HepG2 (cell line): ENCODE measurements at regions not wholly inside any gene's neighbourhood (a gene's known extent, or its start where the extent isn't known, plus 50 kb on each side); places are given as distances from the start of the nearest gene placed in this dataset.

Source experiments
- ATAC-seq: fragments of 200-7000 bp; cut with Tn5 transposase; 3 replicates; pipeline ENCODE4 v1.9.1; 2020; ENCODE audit warnings: mild to moderate bottlenecking, moderate library complexity
- BruUV-seq: library from RNA; stranded (reverse); fragments of 400-500 nt; replicated peaks from 2 replicates; lab custom pipeline; 2021; lab: Mats Ljungman, UMichigan
- CTCF ChIA-PET: fragments of 300-600 bp; formaldehyde crosslinking; extraction: SDS; loops from one replicate; lab custom pipeline; 2021; ENCODE audit warnings: low total read pairs, inconsistent platforms, low intra/inter-chr PET ratio; lab: Yijun Ruan, JAX
- POLR2A ChIA-PET: fragments of 350-600 bp; sonication (Branson Sonifier 250); formaldehyde crosslinking; loops from one replicate; lab custom pipeline; 2020; ENCODE audit warnings: antibody characterized with exemption, inconsistent platforms; lab: Yijun Ruan, JAX
- DNase-seq: peaks from one replicate; pipeline ENCODE4 v3.0.0-alpha.2; 2015; ENCODE audit warnings: low spot score
- FAIRE-seq: peaks from 3 replicates; lab custom pipeline; 2011; peaks lifted over from hg19 to GRCh38; lab: Jason Lieb, UNC
- H2AFZ ChIP-seq: one replicate; pipeline ENCODE4 v1.6.1; 2011; ENCODE audit warnings: low read length, inconsistent platforms
- H3K27ac ChIP-seq: fragments of 300-600 bp; 3 replicates; pipeline ENCODE4 v1.8.0; 2011; ENCODE audit warnings: mixed run types, mild to moderate bottlenecking, mixed read lengths, low read length, inconsistent platforms; ENCODE audit not compliant: insufficient read depth; ENCODE audit errors: extremely low read length
- H3K27me3 ChIP-seq, 2 experiments: fragments of 200-600 bp in 1 of 2; 2 replicates in 1 of 2; 3 replicates in 1 of 2; pipeline versions ENCODE4 v1.6.0 to v1.8.0; 2011; ENCODE audit warnings: low read length in 2 of 2, mild to moderate bottlenecking in 2 of 2, moderate library complexity in 2 of 2, inconsistent platforms in 1 of 2; ENCODE audit not compliant: insufficient read depth in 2 of 2, control insufficient read depth in 1 of 2
- H3K36me3 ChIP-seq, 2 experiments: fragments of 200-600 bp in 1 of 2; replicated peaks in 1 of 2; 2 replicates in 1 of 2; 3 replicates in 1 of 2; pipeline versions ENCODE4 v1.5.1 to v1.8.0; 2011; ENCODE audit warnings: low read length in 2 of 2, inconsistent platforms in 1 of 2; ENCODE audit not compliant: insufficient read depth in 2 of 2, control insufficient read depth in 1 of 2
- H3K4me1 ChIP-seq: 2 replicates; pipeline ENCODE4 v1.5.1; 2012; ENCODE audit warnings: low read length, inconsistent platforms; ENCODE audit not compliant: insufficient read depth
- H3K4me2 ChIP-seq: 2 replicates; pipeline ENCODE4 v1.6.0; 2011; ENCODE audit warnings: low read depth, low read length, inconsistent platforms
- H3K4me3 ChIP-seq, 3 experiments: fragments of 200-600 bp in 1 of 3; sonication (generic), shearing (Covaris generic) in 1 of 3; replicated peaks in 1 of 3; 2 replicates each; pipeline ENCODE4 v1.5.1; 2011 to 2016; ENCODE audit warnings: low read length in 3 of 3, inconsistent platforms in 2 of 3, low read depth in 2 of 3, mild to moderate bottlenecking in 2 of 3, control low read depth in 1 of 3, mixed read lengths in 1 of 3; ENCODE audit not compliant: insufficient read depth in 1 of 3
- H3K79me2 ChIP-seq: one replicate; pipeline ENCODE4 v1.6.1; 2011; ENCODE audit warnings: low read length, inconsistent platforms; ENCODE audit not compliant: insufficient read depth
- H3K9ac ChIP-seq: 2 replicates; pipeline ENCODE4 v1.6.0; 2011; ENCODE audit warnings: mild to moderate bottlenecking, low read depth, low read length, inconsistent platforms; ENCODE audit not compliant: insufficient read depth
- H3K9me3 ChIP-seq: 2 replicates; pipeline ENCODE4 v1.5.1; 2012; ENCODE audit warnings: mild to moderate bottlenecking, low read length
- H4K20me1 ChIP-seq: 2 replicates; pipeline ENCODE4 v1.6.0; 2011; ENCODE audit warnings: inconsistent platforms, mild to moderate bottlenecking, low read length, moderate library complexity; ENCODE audit not compliant: insufficient read depth
- FOXO1 ChIP-seq: sonication (generic); formaldehyde crosslinking; IDR thresholded peaks from 2 replicates; pipeline ENCODE4 v1.4.0; 2020; ENCODE audit warnings: missing genetic modification reagents
- HOXA9 ChIP-seq: sonication (generic); formaldehyde crosslinking; IDR thresholded peaks from 2 replicates; pipeline ENCODE4 v1.8.1; 2022; ENCODE audit warnings: missing genetic modification reagents, mild to moderate bottlenecking, moderate library complexity, borderline replicate concordance
- MAFF ChIP-seq: IDR thresholded peaks from 2 replicates; pipeline ENCODE4 v1.6.1; 2011; ENCODE audit warnings: low read depth, low read length, improper control_type of control experiment
- MAFK ChIP-seq, 2 experiments: IDR thresholded peaks in 1 of 2; conservative IDR thresholded peaks in 1 of 2; 2 replicates each; pipeline ENCODE4 v1.6.1; 2011; ENCODE audit warnings: improper control_type of control experiment in 2 of 2, low read length in 2 of 2
- SALL2 ChIP-seq: sonication (generic); formaldehyde crosslinking; IDR thresholded peaks from 2 replicates; pipeline ENCODE4 v1.8.1; 2023; ENCODE audit warnings: mild to moderate bottlenecking, missing genetic modification reagents, inconsistent platforms
- SMAD3 ChIP-seq: sonication (generic); formaldehyde crosslinking; IDR thresholded peaks from 2 replicates; pipeline ENCODE4 v1.4.0; 2020; ENCODE audit warnings: missing genetic modification reagents
- ZNF160 ChIP-seq: sonication (generic); formaldehyde crosslinking; IDR thresholded peaks from 2 replicates; pipeline ENCODE4 v1.8.0; 2022; ENCODE audit warnings: mild to moderate bottlenecking, inconsistent platforms, missing genetic modification reagents
- ZNF557 ChIP-seq: sonication (generic); formaldehyde crosslinking; IDR thresholded peaks from 2 replicates; pipeline ENCODE4 v1.4.0; 2020; ENCODE audit warnings: missing genetic modification reagents
- ZNF777 ChIP-seq: sonication (generic); formaldehyde crosslinking; IDR thresholded peaks from 2 replicates; pipeline ENCODE4 v1.4.0; 2020; ENCODE audit warnings: missing genetic modification reagents
- WGBS: methylation state at CpG from one replicate; pipeline ENCODE4 v1.1.6; 2017; ENCODE audit warnings: low lambda C conversion rate; 5-methylcytosine and 5-hydroxymethylcytosine counted together
- in situ Hi-C: cut with HindIII; loops from 2 replicates; pipeline ENCODE4 v1.10.0; 2017; ENCODE audit warnings: low pct_unique_long_range_greater_than_20kb; ENCODE audit not compliant: extremely low pct_ligation_motif_present
- intact Hi-C: fragments of 100-400 bp; cut with micrococcal nuclease; formaldehyde crosslinking; loops from one replicate; pipeline ENCODE4 v1.10.0; 2022; ENCODE audit not compliant: unreplicated experiment
- TF ChIP-seq, protein P1 (sequence below): sonication (generic); formaldehyde crosslinking; IDR thresholded peaks from 2 replicates; pipeline ENCODE4 v1.8.1; 2023; ENCODE audit warnings: missing genetic modification reagents, inconsistent platforms, borderline replicate concordance
- TF ChIP-seq, protein P2 (sequence below): sonication (generic); formaldehyde crosslinking; IDR thresholded peaks from 2 replicates; pipeline ENCODE4 v1.9.0; 2021; ENCODE audit warnings: mild to moderate bottlenecking, missing genetic modification reagents

DNA sequence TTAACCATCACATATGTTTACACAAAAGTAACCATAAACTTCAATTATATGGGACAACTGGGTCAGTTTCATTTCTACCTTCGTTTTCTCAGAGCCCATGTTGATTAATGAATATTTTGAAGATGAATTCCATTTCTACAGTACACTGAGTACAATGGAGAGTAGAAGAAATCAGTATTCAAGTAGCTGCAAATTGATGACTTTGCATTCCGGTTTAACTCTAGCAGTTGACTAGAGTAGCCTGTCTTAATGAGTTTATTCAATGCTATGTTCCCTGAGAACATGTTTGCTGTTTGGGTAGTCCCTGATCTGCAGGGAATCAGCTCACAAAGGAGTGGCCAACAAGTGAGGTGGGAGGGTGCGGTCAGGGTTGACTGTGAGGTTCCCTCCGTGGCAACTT, 168.3 kb downstream of the TRIML1 start:
- H2AFZ ChIP-seq, result no peak overlapping the region
- 32% methylated on average over 4 of the region's 4 CpGs for WGBS
- in situ Hi-C loops, result no loop called here
- H4K20me1 ChIP-seq, result no peaks in the 10 kb centered on the region
- H3K27me3 ChIP-seq, result peaks cover 0 to 5% of the 10 kb centered on the region in 2 experiments; a peak in 1 of 5 replicates
- H3K4me1 ChIP-seq, result no peaks in the 10 kb centered on the region
- no TSS peak for BruUV-seq
- intact Hi-C loops, result no loop called here
- H3K79me2 ChIP-seq, result no peaks in the 10 kb centered on the region
- POLR2A ChIA-PET, result no interaction called here
- no peak overlapping the region for H3K4me2 ChIP-seq
- no peak overlapping the region for H3K27ac ChIP-seq
- ATAC-seq (no peak), DNase-seq (no peak), FAIRE-seq (no peak)
- CTCF ChIA-PET, result no interaction called here
- H3K36me3 ChIP-seq, result no peaks in the 10 kb centered on the region
- no peak overlapping the region for H3K4me3 ChIP-seq
- TF ChIP-seq MAFF (peak; percentile 57; the same call in 1 of the 2 replicates), ZNF160 (CRISPR knock-in tag) (no peak), MAFK (conservative IDR thresholded peaks at IDR 0.05 in 1 of 2, IDR thresholded peaks at IDR 0.05 in 1 of 2; ENCODE audit: low read length in 2 of 2) (peak; percentile 70 to 79)
- H3K9ac ChIP-seq, result no peak overlapping the region
- H3K9me3 ChIP-seq, result no peaks in the 10 kb centered on the region

DNA sequence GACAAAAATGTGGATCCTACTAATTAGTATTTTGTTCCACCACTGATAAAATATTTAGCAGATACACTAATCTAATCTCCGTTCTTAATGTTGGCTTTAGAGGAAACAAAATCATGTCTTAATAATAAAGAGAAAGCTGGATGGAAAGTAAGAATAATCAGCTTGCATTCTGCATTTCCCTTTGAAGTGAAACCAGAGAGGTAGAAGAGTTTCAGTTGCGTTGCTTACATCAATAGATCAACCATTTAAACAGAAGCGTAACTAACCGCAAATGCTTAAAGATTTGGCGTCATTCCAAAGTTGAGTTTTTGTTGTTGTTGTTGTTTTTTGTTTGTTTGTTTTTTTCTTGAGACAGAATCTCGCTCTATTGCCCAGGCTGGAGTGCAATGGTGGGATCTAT, 168.9 kb downstream of the TRIML1 start:
- Histone ChIP-seq H2AFZ (no peak overlapping the region), H3K9ac (no peak overlapping the region), H3K27me3 (peaks cover 0 to 5% of the 10 kb centered on the region in 2 experiments; a peak in 1 of 5 replicates), H3K9me3 (no peaks in the 10 kb centered on the region), H3K4me1 (no peaks in the 10 kb centered on the region), H3K4me2 (no peak overlapping the region), H3K79me2 (no peaks in the 10 kb centered on the region), H4K20me1 (no peaks in the 10 kb centered on the region), H3K4me3 (no peak overlapping the region), H3K36me3 (no peaks in the 10 kb centered on the region), H3K27ac (no peak overlapping the region)
- intact Hi-C loops (no loop called here), in situ Hi-C loops (no loop called here)
- ChIA-PET CTCF (no interaction called here), POLR2A (no interaction called here)
- no peak for DNase-seq
- WGBS, result 52% methylated on average over 6 of the region's 6 CpGs
- BruUV-seq, result no TSS peak
- FAIRE-seq, result no peak
- no peak for ATAC-seq
- TF ChIP-seq HOXA9 (CRISPR knock-in tag), result no peak
- TF ChIP-seq, protein P1, sequence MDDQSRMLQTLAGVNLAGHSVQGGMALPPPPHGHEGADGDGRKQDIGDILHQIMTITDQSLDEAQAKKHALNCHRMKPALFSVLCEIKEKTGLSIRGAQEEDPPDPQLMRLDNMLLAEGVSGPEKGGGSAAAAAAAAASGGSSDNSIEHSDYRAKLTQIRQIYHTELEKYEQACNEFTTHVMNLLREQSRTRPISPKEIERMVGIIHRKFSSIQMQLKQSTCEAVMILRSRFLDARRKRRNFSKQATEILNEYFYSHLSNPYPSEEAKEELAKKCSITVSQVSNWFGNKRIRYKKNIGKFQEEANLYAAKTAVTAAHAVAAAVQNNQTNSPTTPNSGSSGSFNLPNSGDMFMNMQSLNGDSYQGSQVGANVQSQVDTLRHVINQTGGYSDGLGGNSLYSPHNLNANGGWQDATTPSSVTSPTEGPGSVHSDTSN (CRISPR knock-in tag), result no peak
- TF ChIP-seq ZNF557 (CRISPR knock-in tag), result no peak
- TF ChIP-seq ZNF777 (CRISPR knock-in tag), result no peak
- TF ChIP-seq SALL2 (CRISPR knock-in tag), result no peak
- no peak for TF ChIP-seq FOXO1 (CRISPR knock-in tag)
- no peak for TF ChIP-seq SMAD3 (CRISPR knock-in tag)
- TF ChIP-seq, protein P2, sequence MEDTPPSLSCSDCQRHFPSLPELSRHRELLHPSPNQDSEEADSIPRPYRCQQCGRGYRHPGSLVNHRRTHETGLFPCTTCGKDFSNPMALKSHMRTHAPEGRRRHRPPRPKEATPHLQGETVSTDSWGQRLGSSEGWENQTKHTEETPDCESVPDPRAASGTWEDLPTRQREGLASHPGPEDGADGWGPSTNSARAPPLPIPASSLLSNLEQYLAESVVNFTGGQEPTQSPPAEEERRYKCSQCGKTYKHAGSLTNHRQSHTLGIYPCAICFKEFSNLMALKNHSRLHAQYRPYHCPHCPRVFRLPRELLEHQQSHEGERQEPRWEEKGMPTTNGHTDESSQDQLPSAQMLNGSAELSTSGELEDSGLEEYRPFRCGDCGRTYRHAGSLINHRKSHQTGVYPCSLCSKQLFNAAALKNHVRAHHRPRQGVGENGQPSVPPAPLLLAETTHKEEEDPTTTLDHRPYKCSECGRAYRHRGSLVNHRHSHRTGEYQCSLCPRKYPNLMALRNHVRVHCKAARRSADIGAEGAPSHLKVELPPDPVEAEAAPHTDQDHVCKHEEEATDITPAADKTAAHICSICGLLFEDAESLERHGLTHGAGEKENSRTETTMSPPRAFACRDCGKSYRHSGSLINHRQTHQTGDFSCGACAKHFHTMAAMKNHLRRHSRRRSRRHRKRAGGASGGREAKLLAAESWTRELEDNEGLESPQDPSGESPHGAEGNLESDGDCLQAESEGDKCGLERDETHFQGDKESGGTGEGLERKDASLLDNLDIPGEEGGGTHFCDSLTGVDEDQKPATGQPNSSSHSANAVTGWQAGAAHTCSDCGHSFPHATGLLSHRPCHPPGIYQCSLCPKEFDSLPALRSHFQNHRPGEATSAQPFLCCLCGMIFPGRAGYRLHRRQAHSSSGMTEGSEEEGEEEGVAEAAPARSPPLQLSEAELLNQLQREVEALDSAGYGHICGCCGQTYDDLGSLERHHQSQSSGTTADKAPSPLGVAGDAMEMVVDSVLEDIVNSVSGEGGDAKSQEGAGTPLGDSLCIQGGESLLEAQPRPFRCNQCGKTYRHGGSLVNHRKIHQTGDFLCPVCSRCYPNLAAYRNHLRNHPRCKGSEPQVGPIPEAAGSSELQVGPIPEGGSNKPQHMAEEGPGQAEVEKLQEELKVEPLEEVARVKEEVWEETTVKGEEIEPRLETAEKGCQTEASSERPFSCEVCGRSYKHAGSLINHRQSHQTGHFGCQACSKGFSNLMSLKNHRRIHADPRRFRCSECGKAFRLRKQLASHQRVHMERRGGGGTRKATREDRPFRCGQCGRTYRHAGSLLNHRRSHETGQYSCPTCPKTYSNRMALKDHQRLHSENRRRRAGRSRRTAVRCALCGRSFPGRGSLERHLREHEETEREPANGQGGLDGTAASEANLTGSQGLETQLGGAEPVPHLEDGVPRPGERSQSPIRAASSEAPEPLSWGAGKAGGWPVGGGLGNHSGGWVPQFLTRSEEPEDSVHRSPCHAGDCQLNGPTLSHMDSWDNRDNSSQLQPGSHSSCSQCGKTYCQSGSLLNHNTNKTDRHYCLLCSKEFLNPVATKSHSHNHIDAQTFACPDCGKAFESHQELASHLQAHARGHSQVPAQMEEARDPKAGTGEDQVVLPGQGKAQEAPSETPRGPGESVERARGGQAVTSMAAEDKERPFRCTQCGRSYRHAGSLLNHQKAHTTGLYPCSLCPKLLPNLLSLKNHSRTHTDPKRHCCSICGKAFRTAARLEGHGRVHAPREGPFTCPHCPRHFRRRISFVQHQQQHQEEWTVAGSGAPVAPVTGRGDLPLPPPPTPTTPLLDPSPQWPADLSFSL, result no peak
